Gastrocnemius medialis (tissue), 4 donors: ENCODE measurements at regions not wholly inside any gene's neighbourhood (a gene's known extent, or its start where the extent isn't known, plus 50 kb on each side); places are given as distances from the start of the nearest gene placed in this dataset.
A peak's percentile ranks its signal among the peaks of the same experiment; 100 is the strongest.

ENCODE experiments used
- ATAC-seq, 2 donors: fragments of 150-250 bp; one replicate each; pipeline ENCODE4 v1.9.1; 2016
- DNase-seq, 2 donors: peaks; one replicate each; pipeline ENCODE4 v3.0.0-alpha.2; 2019
- H3K27ac ChIP-seq, 4 donors: fragments of 200-600 bp; sonication (generic); 1 replicate in 1 of 4; 2 replicates in 3 of 4; pipeline ENCODE4 v1.5.1; 2016 to 2018; ENCODE audit warnings: mild to moderate bottlenecking in 2 of 4, moderate library complexity in 1 of 4
- H3K27me3 ChIP-seq, 3 donors: fragments of 200-600 bp; sonication (generic) in 2 of 3; 1 replicate in 1 of 3; 2 replicates in 2 of 3; pipeline versions ENCODE4 v1.5.1 to v1.6.0; 2016 to 2019; ENCODE audit warnings: mild to moderate bottlenecking in 1 of 3, moderate library complexity in 1 of 3
- H3K36me3 ChIP-seq, 2 donors: fragments of 200-600 bp; sonication (generic) in 1 of 2; one replicate each; pipeline ENCODE4 v1.5.1; 2017 to 2018
- H3K4me1 ChIP-seq, 2 donors: fragments of 200-600 bp; sonication (generic) in 1 of 2; one replicate each; pipeline ENCODE4 v1.5.1; 2016 to 2017; ENCODE audit warnings: mild to moderate bottlenecking in 2 of 2
- H3K4me3 ChIP-seq, 4 donors: fragments of 200-600 bp; sonication (generic) in 3 of 4; 1 replicate in 1 of 4; 2 replicates in 3 of 4; pipeline ENCODE4 v1.5.1; 2016 to 2019; ENCODE audit warnings: mild to moderate bottlenecking in 2 of 4
- H3K9me3 ChIP-seq, 3 donors: fragments of 200-600 bp; sonication (generic) in 2 of 3; 1 replicate in 1 of 3; 2 replicates in 2 of 3; pipeline ENCODE4 v1.5.1; 2016 to 2019
- CTCF ChIP-seq, 5 experiments: fragments of 450-650 bp in 3 of 5; fragments of 200-600 bp in 2 of 5; sonication (generic) in 2 of 5; IDR thresholded peaks in 4 of 5; conservative IDR thresholded peaks in 1 of 5; 1 replicate in 4 of 5; 2 replicates in 1 of 5; pipeline ENCODE4 v1.5.1; 2016 to 2019; ENCODE audit warnings: antibody characterized with exemption in 5 of 5, mild to moderate bottlenecking in 3 of 5, moderate library complexity in 3 of 5
- POLR2A ChIP-seq, 2 donors: fragments of 450-650 bp; IDR thresholded peaks; one replicate each; pipeline ENCODE4 v1.6.1; 2017; ENCODE audit warnings: antibody characterized with exemption in 2 of 2, mild to moderate bottlenecking in 2 of 2, moderate library complexity in 2 of 2
- in situ Hi-C, 4 donors: fragments of 200-750 bp; cut with MboI; loops; one replicate each; pipeline versions ENCODE4 v1.15.0 to v1.8.0; 2017; ENCODE audit warnings: low sequenced_read_pairs in 4 of 4
- intact Hi-C: fragments of 100-400 bp; cut with DNase I; formaldehyde crosslinking; loops from one replicate; pipeline ENCODE4 v1.15.1; 2023; ENCODE audit warnings: low total_unique reads

- H3K4me3 ChIP-seq, result no peak overlapping the region
- ATAC-seq (no peak), DNase-seq (no peak)
- H3K27ac ChIP-seq, result no peak overlapping the region
- no peaks in the 10 kb centered on the region for H3K4me1 ChIP-seq
- TF ChIP-seq CTCF (IDR thresholded peaks at IDR 0.05 in 4 of 5, conservative IDR thresholded peaks at IDR 0.05 in 1 of 5) (no peak), POLR2A (IDR thresholded peaks at IDR 0.05) (no peak)
- H3K9me3 ChIP-seq, result no peaks in the 10 kb centered on the region
- intact Hi-C loops, result no loop called here
- no peaks in the 10 kb centered on the region for H3K27me3 ChIP-seq
- in situ Hi-C loops, result no loop called here
- H3K36me3 ChIP-seq, result no peaks in the 10 kb centered on the region
Observed at GRCh38 chr1:14438127-14438769, 160.2 kb upstream of the KAZN start.

GRCh38 chr1:14439015-14439414, 159.5 kb upstream of the KAZN start:
- H3K4me3 ChIP-seq, result no peak overlapping the region
- intact Hi-C loops, result no loop called here
- H3K36me3 ChIP-seq, result no peaks in the 10 kb centered on the region
- H3K27ac ChIP-seq, result no peak overlapping the region
- in situ Hi-C loops, result no loop called here
- H3K9me3 ChIP-seq, result no peaks in the 10 kb centered on the region
- TF ChIP-seq CTCF (IDR thresholded peaks at IDR 0.05 in 4 of 5, conservative IDR thresholded peaks at IDR 0.05 in 1 of 5), result no peak
- TF ChIP-seq POLR2A (IDR thresholded peaks at IDR 0.05), result no peak
- H3K27me3 ChIP-seq, result no peaks in the 10 kb centered on the region
- no peaks in the 10 kb centered on the region for H3K4me1 ChIP-seq
- ATAC-seq (peak in 1 of 2 donors; percentile 26), DNase-seq (no peak)

GRCh38 chr1:14440166-14440565, 158.3 kb upstream of the KAZN start:
- ATAC-seq (no peak), DNase-seq (no peak)
- in situ Hi-C loops (no loop called here), intact Hi-C loops (no loop called here)
- H3K4me3 ChIP-seq, result no peak overlapping the region
- H3K9me3 ChIP-seq, result no peaks in the 10 kb centered on the region
- H3K36me3 ChIP-seq, result no peaks in the 10 kb centered on the region
- no peaks in the 10 kb centered on the region for H3K27me3 ChIP-seq
- H3K4me1 ChIP-seq, result no peaks in the 10 kb centered on the region
- TF ChIP-seq POLR2A (IDR thresholded peaks at IDR 0.05) (no peak), CTCF (IDR thresholded peaks at IDR 0.05 in 4 of 5, conservative IDR thresholded peaks at IDR 0.05 in 1 of 5) (no peak)
- no peak overlapping the region for H3K27ac ChIP-seq

DNA sequence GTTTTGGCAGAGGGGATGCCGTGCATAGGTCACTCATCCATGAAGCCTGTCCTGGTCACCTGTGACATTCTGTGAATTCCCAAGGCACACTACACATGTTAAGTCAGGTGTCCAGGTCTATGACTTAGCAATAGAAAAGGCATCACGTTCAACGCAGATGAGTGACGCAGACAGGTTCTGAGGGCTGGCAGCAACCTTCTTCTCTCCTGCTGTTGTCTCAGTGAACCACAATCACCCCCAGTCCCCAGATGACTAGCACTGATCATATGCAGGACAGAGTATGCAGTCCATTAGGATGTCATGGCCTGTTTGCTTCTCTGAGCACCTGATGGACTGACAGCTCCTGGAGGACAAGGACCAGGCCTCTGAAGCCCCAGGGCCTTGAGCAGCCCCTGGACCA, 157.8 kb upstream of the KAZN start:
- ATAC-seq, result no peak
- in situ Hi-C loops, result no loop called here
- H3K4me3 ChIP-seq, result no peak overlapping the region
- H3K4me1 ChIP-seq, result no peaks in the 10 kb centered on the region
- DNase-seq, result no peak
- H3K36me3 ChIP-seq, result no peaks in the 10 kb centered on the region
- TF ChIP-seq CTCF (IDR thresholded peaks at IDR 0.05 in 4 of 5, conservative IDR thresholded peaks at IDR 0.05 in 1 of 5) (no peak), POLR2A (IDR thresholded peaks at IDR 0.05) (no peak)
- no peaks in the 10 kb centered on the region for H3K27me3 ChIP-seq
- H3K9me3 ChIP-seq, result no peaks in the 10 kb centered on the region
- intact Hi-C loops, result no loop called here
- H3K27ac ChIP-seq, result no peak overlapping the region

DNA sequence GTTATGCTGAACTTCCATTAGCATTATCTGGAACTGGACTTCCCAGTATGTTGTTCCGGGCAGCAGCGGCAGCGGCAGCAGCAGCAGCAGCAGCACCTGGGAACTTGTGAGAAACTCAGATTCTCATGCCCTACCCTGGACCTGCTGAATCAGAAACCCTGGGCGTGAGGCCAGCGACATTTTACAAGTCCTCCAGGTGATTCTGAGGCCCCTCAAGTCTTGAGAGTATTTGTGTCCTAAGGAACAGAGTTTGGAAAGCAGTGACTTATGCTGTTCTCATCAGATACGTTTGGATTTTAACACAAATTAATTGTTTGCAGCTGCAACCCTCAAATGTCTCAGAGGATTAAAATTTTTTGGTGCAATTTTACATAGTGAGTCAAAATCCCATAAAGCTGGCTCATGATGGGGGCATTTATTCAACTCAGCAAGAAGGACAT, 157.2 kb upstream of the KAZN start:
- Histone ChIP-seq H3K27ac (no peak overlapping the region), H3K36me3 (no peaks in the 10 kb centered on the region), H3K27me3 (no peaks in the 10 kb centered on the region), H3K4me3 (no peak overlapping the region), H3K9me3 (no peaks in the 10 kb centered on the region), H3K4me1 (no peaks in the 10 kb centered on the region)
- in situ Hi-C loops (no loop called here), intact Hi-C loops (no loop called here)
- no peak for TF ChIP-seq POLR2A (IDR thresholded peaks at IDR 0.05)
- TF ChIP-seq CTCF (IDR thresholded peaks at IDR 0.05 in 4 of 5, conservative IDR thresholded peaks at IDR 0.05 in 1 of 5), result no peak
- DNase-seq (peak in 1 of 2 donors; percentile 14), ATAC-seq (no peak)
